ENCODE measurements at regions not wholly inside any gene's neighbourhood (a gene's known extent, or its start where the extent isn't known, plus 50 kb on each side); places are given as distances from the start of the nearest gene placed in this dataset.

GRCh38 chr10:62473241-62473640 lies 99.1 kb downstream of the ZNF365 start:
- Histone ChIP-seq H3K9ac (no peak overlapping the region), H3K27ac (no peak overlapping the region), H3K4me2 (ENCODE audit: low read length) (no peak overlapping the region), H3K79me2 (no peaks in the 10 kb centered on the region), H3K4me1 (no peaks in the 10 kb centered on the region), H3K36me3 (ENCODE audit: control insufficient read depth, insufficient read depth, low read length) (no peaks in the 10 kb centered on the region), H3K4me3 (ENCODE audit: low read depth, low read length) (no peak overlapping the region), H2AFZ (no peak overlapping the region), H3K9me3 (ENCODE audit: control insufficient read depth, low read length) (no peaks in the 10 kb centered on the region), H3K27me3 (ENCODE audit: control insufficient read depth, insufficient read depth, low read length) (no peaks in the 10 kb centered on the region)
- TF ChIP-seq, protein P1, sequence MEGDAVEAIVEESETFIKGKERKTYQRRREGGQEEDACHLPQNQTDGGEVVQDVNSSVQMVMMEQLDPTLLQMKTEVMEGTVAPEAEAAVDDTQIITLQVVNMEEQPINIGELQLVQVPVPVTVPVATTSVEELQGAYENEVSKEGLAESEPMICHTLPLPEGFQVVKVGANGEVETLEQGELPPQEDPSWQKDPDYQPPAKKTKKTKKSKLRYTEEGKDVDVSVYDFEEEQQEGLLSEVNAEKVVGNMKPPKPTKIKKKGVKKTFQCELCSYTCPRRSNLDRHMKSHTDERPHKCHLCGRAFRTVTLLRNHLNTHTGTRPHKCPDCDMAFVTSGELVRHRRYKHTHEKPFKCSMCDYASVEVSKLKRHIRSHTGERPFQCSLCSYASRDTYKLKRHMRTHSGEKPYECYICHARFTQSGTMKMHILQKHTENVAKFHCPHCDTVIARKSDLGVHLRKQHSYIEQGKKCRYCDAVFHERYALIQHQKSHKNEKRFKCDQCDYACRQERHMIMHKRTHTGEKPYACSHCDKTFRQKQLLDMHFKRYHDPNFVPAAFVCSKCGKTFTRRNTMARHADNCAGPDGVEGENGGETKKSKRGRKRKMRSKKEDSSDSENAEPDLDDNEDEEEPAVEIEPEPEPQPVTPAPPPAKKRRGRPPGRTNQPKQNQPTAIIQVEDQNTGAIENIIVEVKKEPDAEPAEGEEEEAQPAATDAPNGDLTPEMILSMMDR (IDR thresholded peaks at IDR 0.05) = no peak

GRCh38 chr10:62475551-62475950 lies 101.4 kb downstream of the ZNF365 start:
- Histone ChIP-seq H3K36me3 (ENCODE audit: control insufficient read depth, insufficient read depth, low read length) (no peaks in the 10 kb centered on the region), H3K9me3 (ENCODE audit: control insufficient read depth, low read length) (no peaks in the 10 kb centered on the region)
- TF ChIP-seq, protein P1 (IDR thresholded peaks at IDR 0.05) = no peak

GRCh38 chr10:62479523-62479922 lies 105.4 kb downstream of the ZNF365 start:
- no peaks in the 10 kb centered on the region for H3K79me2 ChIP-seq
- TF ChIP-seq, protein P1 (IDR thresholded peaks at IDR 0.05) = no peak
- H3K9me3 ChIP-seq (ENCODE audit: control insufficient read depth, low read length) = no peaks in the 10 kb centered on the region
- no peak overlapping the region for H2AFZ ChIP-seq
- H3K27ac ChIP-seq = no peak overlapping the region
- no peaks in the 10 kb centered on the region for H3K4me1 ChIP-seq
- no peak overlapping the region for H3K9ac ChIP-seq
- H3K4me2 ChIP-seq (ENCODE audit: low read length) = no peak overlapping the region
- H3K36me3 ChIP-seq (ENCODE audit: control insufficient read depth, insufficient read depth, low read length) = no peaks in the 10 kb centered on the region
- no peak overlapping the region for H3K4me3 ChIP-seq (ENCODE audit: low read depth, low read length)
- no peaks in the 10 kb centered on the region for H3K27me3 ChIP-seq (ENCODE audit: control insufficient read depth, insufficient read depth, low read length)

More at GRCh38 chr10:62475551-62475950, 101.4 kb downstream of the ZNF365 start:
- Histone ChIP-seq H3K9ac (no peak overlapping the region), H3K27ac (no peak overlapping the region), H3K4me2 (ENCODE audit: low read length) (no peak overlapping the region), H3K79me2 (no peaks in the 10 kb centered on the region), H2AFZ (no peak overlapping the region), H3K4me1 (no peaks in the 10 kb centered on the region), H3K4me3 (ENCODE audit: low read depth, low read length) (no peak overlapping the region), H3K27me3 (ENCODE audit: control insufficient read depth, insufficient read depth, low read length) (no peaks in the 10 kb centered on the region)

- Histone ChIP-seq H3K79me2 (no peaks in the 10 kb centered on the region), H3K36me3 (ENCODE audit: control insufficient read depth, insufficient read depth, low read length) (no peaks in the 10 kb centered on the region), H3K9me3 (ENCODE audit: control insufficient read depth, low read length) (no peaks in the 10 kb centered on the region), H3K4me2 (ENCODE audit: low read length) (no peak overlapping the region), H3K27me3 (ENCODE audit: control insufficient read depth, insufficient read depth, low read length) (no peaks in the 10 kb centered on the region), H2AFZ (no peak overlapping the region), H3K4me1 (no peaks in the 10 kb centered on the region), H3K27ac (no peak overlapping the region), H3K4me3 (ENCODE audit: low read depth, low read length) (no peak overlapping the region), H3K9ac (no peak overlapping the region)
- TF ChIP-seq, protein P1 (IDR thresholded peaks at IDR 0.05) = no peak
Observed at GRCh38 chr10:62480196-62480595, 106.0 kb downstream of the ZNF365 start.

DNA sequence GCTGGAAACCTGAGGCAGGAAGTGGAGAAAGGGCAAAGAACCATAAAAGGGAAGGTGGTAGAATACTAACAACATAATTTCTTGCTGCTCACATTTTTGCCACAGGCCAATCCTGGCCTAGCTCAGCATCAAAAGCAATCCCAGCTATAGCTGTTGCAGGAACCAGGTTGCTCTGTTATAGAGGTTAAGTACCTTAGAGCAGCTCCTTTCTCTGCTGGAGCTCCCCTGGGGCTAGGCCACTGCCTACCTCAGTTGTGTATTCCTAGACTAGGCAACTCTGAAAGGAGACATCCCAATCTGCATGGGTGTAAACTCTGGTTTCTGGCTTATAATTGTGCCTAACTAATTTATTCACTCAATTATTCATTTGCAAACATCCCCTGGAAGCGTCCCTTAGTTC lies 108.4 kb downstream of the ZNF365 start:
- H3K4me2 ChIP-seq (ENCODE audit: low read length) = no peak overlapping the region
- H3K27ac ChIP-seq = no peak overlapping the region
- TF ChIP-seq, protein P1 (IDR thresholded peaks at IDR 0.05) = no peak

More for the DNA sequence above, 108.4 kb downstream of the ZNF365 start:
- H2AFZ ChIP-seq = no peak overlapping the region
- no peaks in the 10 kb centered on the region for H3K27me3 ChIP-seq (ENCODE audit: control insufficient read depth, insufficient read depth, low read length)
- H3K9ac ChIP-seq = no peak overlapping the region
- no peaks in the 10 kb centered on the region for H3K4me1 ChIP-seq
- no peaks in the 10 kb centered on the region for H3K36me3 ChIP-seq (ENCODE audit: control insufficient read depth, insufficient read depth, low read length)
- H3K4me3 ChIP-seq (ENCODE audit: low read depth, low read length) = no peak overlapping the region
- H3K9me3 ChIP-seq (ENCODE audit: control insufficient read depth, low read length) = no peaks in the 10 kb centered on the region
- no peaks in the 10 kb centered on the region for H3K79me2 ChIP-seq
